NCI-H345 (cell line): ENCODE measurements at regions not wholly inside any gene's neighbourhood (a gene's known extent, or its start where the extent isn't known, plus 50 kb on each side); places are given as distances from the start of the nearest gene placed in this dataset.

Source experiments
- DNase-seq: peaks from one replicate; lab custom pipeline; 2025; lab: John Stamatoyannopoulos, UW

DNA sequence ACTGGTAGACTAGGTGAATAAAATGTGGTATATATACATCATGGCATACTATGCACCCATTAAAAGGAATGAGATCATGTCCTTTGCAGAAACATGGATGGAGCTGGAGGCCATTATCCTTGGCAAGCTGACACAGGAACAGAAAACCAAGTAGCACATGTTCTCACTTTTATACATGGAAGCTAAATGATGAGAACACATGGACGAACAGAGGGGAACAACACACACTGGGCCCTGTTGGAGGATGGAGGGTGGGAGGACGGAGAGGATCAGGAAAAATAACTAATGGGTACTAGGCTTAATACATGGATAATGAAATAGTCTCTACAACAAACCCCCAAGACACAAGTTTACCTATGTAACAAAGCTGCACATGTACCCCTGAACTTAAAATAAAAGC is 780.0 kb downstream of the DACH1 start:
- DNase-seq, result no peak

DNA sequence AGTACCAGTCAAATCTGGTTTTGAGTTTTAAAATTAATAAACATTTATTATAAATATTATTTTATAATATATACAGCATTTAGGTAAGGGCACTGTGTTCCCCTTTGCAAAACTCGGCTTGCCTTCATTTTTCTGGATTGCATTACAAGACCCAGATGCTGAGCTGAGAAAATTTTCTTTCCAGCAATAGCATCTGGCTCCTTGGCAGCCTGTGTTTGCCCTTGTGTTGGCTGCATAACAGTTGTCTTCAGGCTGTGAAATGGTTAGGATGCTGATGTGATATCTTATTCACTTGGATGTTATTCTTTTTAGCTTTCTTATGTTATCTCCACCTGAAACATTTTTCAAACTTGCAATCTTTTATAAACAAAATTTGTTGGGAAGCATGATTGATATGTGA is 784.4 kb downstream of the DACH1 start:
- no peak for DNase-seq

DNA sequence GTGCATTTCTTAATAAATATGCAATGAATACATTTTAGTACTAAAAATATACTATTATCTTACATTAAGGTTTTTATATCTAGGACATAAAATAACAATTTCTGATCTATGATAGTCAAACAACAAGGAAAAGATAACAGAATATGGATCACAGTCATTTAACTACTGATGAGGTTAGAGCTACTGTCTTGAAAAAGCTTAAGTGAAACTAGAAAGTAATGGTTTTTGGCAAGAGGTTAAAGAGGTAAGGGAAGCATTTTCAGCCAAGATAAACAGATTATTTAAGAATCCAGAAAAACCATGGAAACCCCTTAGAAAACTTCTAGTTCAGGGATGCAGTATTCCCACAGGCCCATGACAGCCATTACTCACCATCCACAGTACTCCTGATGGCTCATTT is 787.4 kb downstream of the DACH1 start:
- DNase-seq, result no peak

DNA sequence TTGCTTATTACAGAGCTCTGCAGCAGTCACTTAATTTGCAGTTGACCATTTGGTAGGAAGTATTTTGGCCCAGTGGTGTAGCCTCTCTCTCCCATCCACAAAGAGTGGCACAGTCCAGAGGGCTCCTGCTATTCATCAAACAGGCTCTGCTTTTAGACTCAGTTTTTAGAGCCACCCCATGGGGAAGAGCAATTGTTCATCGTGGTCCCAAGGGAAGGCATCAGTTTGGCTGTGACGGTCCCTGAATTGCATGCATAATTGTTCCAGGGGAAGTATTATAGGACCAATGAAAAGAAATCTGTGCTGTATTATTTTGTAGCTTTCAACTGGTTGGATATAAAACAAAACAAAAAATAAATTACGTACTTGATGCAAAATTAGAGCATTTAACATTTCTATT is 799.0 kb downstream of the DACH1 start:
- DNase-seq, result peak; percentile 63

DNA sequence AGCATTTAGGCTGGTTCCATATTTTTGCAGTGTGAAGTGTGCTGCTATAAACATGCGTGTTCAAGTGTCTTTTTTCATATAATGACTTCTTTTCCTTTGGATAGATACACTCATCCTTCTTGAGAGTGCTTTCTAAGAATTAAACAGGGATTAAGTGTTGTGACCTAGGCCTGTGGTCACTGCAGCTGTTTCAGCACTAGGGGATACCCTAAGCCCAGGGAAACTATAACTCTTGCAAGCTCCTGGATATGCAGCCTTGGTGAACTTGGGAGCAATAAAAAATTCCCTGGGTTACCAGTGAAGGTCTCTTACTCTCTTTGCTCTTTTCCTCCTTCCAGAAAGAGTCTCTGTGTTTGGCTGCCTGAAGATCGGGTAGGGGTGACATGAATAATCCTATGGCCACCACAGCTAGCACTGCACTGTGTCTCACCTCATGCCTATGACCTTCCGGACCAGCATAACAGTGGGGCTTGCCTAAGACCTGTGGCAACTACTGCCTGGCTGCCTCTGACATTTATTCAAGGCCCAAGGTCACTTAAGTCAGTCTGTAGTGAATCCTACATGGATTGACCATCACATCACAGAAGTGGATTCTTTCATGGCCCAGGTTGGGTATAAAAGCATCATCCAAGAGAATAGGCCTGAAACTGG is 799.7 kb downstream of the DACH1 start:
- no peak for DNase-seq

DNA sequence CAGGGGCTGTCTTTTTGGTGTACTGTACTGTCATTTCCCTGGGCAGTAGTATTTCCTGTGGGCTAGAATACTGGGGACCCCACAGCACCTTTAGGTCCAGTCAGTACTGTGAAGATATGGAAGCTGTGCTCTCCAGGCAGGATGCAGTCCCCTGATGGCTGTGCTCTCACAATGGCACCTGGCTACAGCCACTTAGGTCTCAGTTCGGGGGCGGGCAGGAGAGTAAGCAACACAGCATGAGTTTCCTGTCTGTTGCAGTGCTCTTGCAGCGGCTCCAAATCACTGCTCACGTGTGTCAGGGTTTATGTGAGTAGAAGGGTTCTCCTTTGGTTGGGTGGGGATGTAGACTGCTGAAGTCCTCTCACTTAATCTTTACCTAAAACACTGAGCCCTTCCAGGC is 810.4 kb downstream of the DACH1 start:
- no peak for DNase-seq

DNA sequence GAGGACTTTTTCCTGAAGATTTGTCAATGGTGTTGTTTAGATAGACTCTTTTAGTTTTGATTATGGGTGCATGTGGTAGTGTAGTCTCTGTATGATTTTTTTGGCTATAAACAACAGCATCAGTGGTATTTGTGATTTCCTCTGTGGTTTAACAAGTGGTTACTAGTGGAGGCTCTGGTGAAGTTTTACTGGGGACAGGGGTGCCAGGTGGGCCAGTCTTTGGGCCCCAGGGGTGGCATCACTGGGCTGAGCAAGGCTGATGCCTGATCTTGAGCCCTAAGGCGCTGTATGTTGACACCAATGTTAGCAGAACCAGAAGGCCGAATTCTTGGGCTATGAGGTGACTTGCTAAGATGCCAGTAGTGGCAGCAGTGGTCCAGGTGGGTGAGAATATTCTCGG is 811.4 kb downstream of the DACH1 start:
- no peak for DNase-seq

DNA sequence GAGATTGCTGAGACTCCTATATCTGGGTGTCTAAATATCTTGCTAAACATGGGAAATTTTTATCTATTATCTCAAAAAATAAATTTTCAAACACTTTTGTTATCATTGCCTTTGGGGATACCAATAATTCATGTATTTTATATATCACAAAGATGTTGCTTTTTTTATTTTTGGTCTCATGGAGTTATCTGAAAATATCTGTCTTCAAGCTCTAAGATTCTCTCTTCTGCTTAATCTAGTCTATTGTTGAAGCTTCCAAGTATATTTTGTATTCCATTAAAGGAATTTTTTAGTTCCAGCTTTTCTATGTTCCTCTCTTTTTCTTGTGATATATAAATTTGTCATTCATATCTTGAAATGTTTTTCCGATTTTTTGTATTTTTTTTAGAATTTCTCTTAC is 812.0 kb downstream of the DACH1 start:
- no peak for DNase-seq

DNA sequence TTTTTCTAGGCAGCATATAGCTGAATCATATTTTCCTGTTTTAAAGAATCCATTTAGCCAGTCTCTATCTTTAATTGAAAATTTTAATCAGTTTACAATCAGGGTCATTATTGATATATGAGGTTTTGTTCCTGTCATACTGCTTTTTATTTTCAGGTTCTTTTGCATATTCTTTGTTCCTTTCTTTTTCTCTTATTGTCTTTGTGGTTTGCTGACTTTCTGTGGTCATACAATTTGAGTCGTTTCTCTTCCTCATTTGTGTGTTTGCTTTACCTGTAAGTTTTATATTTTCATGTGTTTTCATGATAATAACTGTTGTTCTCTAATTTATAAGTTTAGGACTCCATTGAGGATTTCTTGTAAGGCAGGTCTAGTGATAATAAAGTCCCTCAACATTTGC is 812.6 kb downstream of the DACH1 start:
- DNase-seq, result no peak

DNA sequence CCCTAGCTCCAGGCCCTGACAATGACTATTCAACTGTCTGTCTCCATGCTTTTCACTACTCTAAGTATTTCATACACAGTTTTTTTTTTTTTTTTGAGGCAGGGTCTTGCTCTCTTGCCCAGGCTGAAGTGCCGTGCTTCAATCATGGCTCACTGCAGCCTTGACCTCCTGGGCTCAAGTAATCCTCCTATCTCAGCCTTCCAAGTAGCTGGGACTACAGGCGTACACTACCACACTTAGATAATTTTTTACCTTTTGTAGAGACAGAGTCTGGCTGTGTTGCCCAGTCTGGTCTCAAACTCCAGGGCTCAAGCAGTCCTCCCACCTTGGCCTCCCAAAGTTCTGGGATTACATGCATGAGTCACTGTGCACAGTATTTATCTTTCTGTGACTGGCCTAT is 815.4 kb downstream of the DACH1 start:
- DNase-seq, result no peak

DNA sequence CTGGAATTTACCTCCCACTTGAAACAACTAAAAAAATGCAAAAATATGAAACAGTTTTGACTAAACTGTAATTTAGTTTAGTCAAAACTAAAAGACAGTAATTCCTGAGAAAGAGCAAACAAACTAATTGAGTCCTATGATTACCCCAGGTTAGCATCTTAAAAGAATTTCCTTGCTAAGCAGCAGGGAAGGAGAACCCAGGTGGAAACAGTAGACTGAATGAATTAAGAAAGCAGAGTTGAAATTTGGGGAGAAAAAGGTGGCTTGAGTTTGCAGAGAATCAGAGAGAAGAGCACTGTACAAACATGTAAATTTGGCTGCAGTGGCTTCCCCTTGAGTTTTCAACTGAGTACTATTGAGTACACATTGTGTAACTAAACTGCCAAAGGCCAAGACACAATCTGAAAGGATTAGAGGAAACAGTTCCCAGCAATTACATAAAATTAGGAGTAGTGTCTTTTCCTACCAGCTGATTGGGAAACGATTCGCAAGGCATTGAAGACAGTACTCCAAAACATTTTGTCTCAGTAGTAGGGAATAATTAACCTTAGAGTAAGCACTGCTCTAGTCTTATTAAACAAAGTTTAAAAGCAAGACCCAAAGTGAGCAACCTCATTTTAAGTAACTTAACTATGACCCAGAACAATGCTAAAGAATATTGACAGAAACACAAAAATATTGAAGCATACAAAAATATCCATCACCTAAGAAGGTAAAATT is 820.5 kb downstream of the DACH1 start:
- no peak for DNase-seq

DNA sequence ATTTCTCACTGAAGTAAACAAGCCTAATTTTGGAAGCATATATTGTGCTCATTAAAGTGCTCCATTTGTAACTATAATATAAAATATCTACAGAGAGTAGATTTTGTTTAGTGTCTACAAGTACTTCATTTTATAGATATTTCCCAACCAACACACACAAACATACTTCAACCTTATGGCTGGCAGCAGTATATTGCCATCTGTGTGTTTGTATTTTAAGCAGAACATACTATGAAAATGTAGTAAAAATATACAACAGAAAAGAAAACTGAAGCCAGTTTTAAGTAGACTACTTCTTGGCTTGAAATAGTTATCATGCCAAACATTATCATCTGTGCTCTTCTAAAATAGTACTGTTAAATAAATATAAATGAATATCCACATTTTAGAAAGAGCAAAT is 821.9 kb downstream of the DACH1 start:
- no peak for DNase-seq

DNA sequence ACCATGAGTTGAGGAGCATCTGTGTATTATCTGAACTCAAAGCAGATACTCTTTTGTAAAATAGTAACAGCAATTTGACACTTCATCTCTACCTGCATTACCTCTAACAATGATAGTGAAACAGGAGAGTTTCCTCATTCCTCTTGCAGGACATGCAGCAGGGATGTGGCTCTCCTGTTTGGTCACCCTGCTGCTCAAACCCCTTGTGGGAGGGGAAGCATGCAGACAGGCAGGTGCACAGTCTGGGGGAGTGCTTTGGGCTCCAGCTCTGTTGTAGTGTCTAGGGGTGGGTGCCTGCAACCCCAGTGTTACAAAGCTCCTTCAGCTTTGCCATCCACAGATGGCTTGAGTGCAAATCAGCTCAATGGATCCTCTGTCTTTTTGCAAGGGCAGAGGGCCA is 827.6 kb downstream of the DACH1 start:
- peak; percentile 17 for DNase-seq

DNA sequence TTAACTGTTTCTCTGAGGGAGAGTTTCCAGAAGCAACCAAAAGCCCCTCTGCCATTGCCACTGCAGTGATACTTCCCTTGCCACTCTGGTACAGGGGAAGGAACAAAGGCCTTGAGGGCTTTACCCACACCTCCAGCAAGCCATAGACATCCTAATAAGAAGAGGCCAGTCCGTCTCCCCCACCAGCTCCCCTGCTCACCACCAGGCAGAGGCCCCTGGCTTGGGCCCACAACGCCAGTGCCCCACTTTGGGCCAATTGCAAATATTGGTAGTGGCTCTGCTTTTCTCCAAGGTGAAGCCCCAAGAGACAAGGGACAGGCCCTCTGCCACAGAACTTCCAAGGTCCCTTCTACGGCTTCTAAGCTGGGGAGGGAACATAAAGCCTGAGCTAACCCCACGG is 833.0 kb downstream of the DACH1 start:
- no peak for DNase-seq

DNA sequence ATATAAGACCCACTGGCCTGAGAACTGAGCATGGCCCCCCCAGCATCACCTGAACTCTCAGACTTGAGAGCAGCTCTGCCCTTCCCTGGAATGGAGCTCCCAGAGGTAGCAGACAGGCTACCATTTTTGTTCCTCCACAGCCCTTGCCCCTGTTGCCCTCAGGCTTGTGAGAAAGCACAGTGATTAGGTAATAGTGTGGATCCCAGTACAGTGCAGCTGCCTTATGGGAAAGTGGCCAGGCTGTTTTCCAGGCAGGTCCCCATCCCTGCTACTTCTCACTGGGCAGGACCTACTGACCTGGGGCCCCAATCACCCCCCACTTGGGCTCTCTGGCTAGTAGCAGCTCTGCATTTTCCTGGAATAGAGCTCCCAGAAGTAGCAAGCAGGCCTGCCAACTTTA is 834.0 kb downstream of the DACH1 start:
- no peak for DNase-seq

DNA sequence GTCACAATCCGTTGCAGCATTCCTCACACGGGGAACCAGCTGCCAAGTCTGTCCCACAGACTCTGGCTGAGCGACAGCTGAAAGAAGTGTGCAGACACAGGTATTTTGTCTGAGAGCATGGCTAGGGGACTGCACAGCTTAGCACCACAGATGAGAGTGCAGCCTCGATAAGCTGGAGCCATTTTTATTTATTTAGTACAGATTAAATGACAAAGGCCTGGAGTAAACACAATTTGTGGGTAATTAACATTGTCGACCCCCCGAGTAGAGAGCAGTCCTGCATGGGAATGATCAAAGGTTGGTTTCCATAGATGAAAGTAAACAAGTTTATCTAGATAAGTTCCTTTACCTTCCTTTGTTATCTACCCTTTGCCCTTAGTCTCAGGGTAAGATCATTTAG is 836.2 kb downstream of the DACH1 start:
- no peak for DNase-seq

DNA sequence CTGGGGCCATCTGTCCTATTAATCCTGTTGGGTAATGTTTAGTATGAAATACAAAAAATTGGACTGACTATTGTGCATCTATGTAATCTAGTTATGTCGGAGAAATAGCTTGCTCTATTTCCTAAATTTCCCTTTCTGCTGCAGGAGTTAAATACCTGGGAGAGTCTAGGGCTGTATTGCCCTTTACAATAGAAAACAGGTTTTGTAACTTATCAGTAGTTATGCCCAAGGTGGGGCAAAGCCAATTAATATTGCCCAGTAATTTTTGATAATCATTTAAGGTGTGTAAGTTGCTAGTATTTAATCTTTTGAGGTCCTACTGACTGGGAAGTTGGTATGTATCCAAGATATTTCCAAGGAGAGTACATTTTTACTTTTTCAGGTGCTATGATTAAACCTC is 838.1 kb downstream of the DACH1 start:
- no peak for DNase-seq

DNA sequence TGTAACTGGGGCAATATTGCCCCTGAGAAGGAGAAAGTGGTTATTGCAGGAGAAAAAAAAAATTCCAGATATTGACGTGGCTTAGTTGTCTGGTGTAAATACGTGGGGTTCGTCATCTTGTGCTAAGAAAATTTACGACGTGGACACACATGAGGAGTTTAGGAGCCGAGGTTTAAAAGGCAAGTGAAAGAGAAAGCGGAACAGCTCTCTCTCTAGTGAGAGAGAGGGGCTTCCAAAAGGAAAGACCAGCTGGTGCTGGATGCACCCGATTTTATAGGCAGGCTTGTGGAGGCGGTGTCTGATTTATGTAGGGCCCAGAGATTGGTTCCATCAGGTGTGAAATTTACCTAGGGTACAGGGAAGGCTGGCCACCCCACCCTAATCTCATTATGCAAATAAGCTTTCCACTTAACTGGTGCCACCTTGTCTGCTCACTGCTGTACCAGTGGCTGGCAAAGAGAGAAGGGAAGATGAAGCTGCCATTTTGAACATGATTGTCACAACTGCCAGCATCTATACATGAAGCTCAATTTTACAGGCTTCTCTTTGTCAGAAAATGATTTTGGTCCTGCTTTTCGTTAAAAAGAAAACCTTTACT is 845.1 kb downstream of the DACH1 start:
- no peak for DNase-seq

DNA sequence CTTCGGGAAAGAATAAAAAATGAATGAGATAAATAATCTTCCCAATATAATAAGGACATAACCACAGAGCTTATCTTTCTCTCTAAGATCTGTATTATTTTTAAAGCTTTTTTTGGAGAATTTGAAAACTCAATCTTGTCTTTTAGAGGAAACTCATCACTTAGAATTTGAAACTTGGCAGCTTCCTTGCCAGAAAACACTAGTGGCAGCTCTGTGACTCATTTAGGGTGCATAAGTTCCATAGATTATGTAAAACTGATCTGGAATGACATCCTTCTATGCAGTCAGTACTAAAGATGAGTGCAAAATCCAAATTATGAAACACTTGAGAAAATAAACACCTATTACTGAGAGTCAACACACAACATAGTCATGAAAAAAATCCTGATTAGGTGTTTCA is 848.0 kb downstream of the DACH1 start:
- DNase-seq, result no peak

DNA sequence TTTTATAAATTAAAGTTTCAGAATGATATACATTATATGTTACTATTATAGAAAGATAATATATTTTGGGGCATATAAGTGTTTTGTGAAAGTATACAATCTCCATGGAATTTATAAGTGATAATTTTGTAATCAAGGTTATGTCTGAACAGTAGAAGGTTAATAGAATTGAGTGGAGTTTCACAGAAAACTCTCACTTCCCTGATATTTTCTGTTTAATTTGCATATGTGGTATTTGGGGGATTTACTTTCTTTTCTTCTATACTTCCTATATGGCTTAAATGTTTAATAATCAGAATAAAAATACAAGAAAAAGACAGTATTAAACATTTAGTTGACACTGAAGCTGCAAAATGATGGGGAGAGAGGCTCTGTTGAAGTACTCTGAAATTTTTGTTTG is 848.5 kb downstream of the DACH1 start:
- no peak for DNase-seq

DNA sequence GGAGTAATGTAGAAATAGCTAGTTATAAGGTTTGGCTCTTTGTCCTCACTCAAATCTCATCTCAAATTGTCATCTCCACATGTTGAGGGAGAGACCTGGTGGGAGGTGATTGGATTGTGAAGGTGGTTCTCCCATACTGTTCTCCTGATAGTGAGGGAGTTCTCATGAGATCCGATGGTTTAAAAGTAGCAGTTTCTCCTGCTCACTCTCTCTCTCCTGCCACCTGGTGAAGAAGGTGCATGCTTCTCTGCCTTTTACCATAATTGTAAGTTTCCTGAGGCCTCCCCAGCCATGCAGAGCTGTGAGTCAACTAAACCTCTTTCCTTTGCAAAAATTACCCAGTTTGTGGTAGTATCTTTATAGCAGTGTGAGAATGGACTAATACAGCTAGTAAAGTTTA is 849.4 kb downstream of the DACH1 start:
- DNase-seq, result no peak

DNA sequence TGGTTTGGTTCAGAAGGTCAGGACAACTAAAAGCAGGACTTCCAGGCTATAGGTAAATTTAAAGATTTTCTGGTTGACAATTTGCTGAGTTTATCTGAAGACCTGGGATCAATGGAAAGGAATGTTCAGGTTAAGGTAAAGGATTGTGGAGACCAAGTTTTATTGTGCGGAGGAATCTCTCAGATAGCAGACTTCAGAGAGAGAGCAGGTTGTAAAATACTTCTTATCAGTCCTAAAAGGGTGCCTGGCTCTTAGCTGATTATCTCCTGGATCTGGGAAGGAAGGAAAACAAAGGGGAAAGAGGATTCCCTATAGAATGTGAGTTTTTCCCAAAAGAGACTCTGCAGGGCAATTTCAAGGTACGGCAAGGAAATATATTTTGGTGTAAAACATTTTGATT is 851.5 kb downstream of the DACH1 start:
- no peak for DNase-seq

DNA sequence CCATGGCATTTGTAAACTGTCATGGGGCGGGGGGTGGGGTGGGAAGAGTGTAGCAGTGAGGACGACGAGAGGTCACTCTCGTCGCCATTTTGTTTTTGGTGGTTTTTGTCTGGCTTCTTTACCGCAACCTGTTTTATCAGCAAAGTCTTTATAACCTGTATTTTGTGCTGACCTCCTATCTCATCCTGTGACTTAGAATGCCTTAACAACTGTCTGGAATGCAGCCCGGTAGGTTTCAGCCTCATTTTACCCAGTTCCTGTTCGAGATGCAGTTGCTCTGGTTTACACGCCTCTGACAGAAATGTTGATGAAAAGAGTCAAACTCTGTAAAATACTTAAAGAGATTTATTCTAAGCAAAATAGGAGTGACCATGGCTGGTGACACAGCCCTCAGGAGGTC is 852.0 kb downstream of the DACH1 start:
- no peak for DNase-seq

DNA sequence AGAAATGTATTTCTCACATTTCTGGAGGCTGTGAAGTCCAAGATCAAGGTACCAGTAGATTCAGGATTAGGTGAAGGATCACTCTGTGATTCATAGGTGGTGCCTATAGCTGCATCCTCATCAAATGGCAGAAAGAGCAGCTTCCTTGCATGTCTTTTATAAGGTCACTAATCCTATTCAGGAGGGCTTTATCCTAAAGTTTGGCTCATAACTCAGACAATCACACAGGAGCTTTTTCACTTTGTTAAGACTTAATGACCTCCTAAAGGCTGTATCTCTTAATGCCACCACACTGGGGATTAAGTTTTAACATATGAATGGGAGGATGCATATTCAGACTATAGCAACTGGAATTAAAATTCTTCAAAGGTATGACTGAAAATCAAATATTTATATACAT is 861.1 kb downstream of the DACH1 start:
- DNase-seq, result no peak
